A549 (cell line): ENCODE measurements at regions not wholly inside any gene's neighbourhood (a gene's known extent, or its start where the extent isn't known, plus 50 kb on each side); places are given as distances from the start of the nearest gene placed in this dataset.

Experiments used
- ATAC-seq, 2 experiments: fragments of 200-7000 bp in 1 of 2; fragments of >200 bp in 1 of 2; cut with Nextera tagmentation in 1 of 2; cut with Tn5 transposase in 1 of 2; 3 replicates each; pipeline versions ENCODE4 v1.8.0 to v1.9.1; 2018 to 2020; ENCODE audit warnings: mild to moderate bottlenecking in 1 of 2, moderate library complexity in 1 of 2
- CTCF ChIA-PET: fragments of 300-600 bp; sonication (Branson Sonifier 250); formaldehyde crosslinking; extraction: SDS; loops from one replicate; lab custom pipeline; 2021; ENCODE audit warnings: antibody characterized with exemption, inconsistent platforms; lab: Yijun Ruan, JAX
- POLR2A ChIA-PET: fragments of 350-600 bp; formaldehyde crosslinking; extraction: SDS; loops from one replicate; lab custom pipeline; 2021; ENCODE audit warnings: antibody characterized with exemption, inconsistent platforms; lab: Yijun Ruan, JAX
- DNase-seq, 2 experiments: peaks; one replicate each; pipeline versions ENCODE4 v3.0.0 to v3.0.0-alpha.2; 2011 to 2016; ENCODE audit warnings: low read depth in 1 of 2, low spot score in 1 of 2
- FAIRE-seq: peaks from 2 replicates; lab custom pipeline; 2011; peaks lifted over from hg19 to GRCh38; lab: Jason Lieb, UNC
- H3K27ac ChIP-seq, 2 experiments: fragments of >200 bp; sonication (Bioruptor Twin); formaldehyde crosslinking; 3 replicates each; pipeline ENCODE4 v1.5.1; 2016 to 2017
- H3K4me1 ChIP-seq: fragments of >200 bp; sonication (Bioruptor Twin); formaldehyde crosslinking; 3 replicates; pipeline ENCODE4 v1.6.1; 2016
- H3K4me2 ChIP-seq: fragments of >200 bp; sonication (Bioruptor Twin); formaldehyde crosslinking; 3 replicates; pipeline ENCODE4 v1.6.1; 2016
- H3K4me3 ChIP-seq: fragments of >200 bp; sonication (Bioruptor Twin); formaldehyde crosslinking; 3 replicates; pipeline ENCODE4 v1.5.1; 2016
- H3K9me3 ChIP-seq: fragments of >200 bp; sonication (Bioruptor Twin); formaldehyde crosslinking; 3 replicates; pipeline ENCODE4 v1.6.1; 2016
- ATOH8 ChIP-seq: fragments of 250-450 bp; sonication (Bioruptor Pico); IDR thresholded peaks from 2 replicates; pipeline ENCODE4 v1.5.0; 2020; ENCODE audit warnings: low read depth, mild to moderate bottlenecking, moderate library complexity
- CBX2 ChIP-seq: fragments of 200-600 bp; sonication (generic); IDR thresholded peaks from 2 replicates; pipeline ENCODE4 v1.6.1; 2016; ENCODE audit warnings: low read depth, mild to moderate bottlenecking, borderline replicate concordance
- CBX8 ChIP-seq: fragments of 200-600 bp; sonication (generic); IDR thresholded peaks from 2 replicates; pipeline ENCODE4 v1.6.1; 2016
- CHD4 ChIP-seq: fragments of 200-600 bp; sonication (generic); IDR thresholded peaks from 2 replicates; pipeline ENCODE4 v1.6.1; 2016; ENCODE audit warnings: antibody characterized with exemption, mild to moderate bottlenecking, borderline replicate concordance
- EHF ChIP-seq: fragments of 250-450 bp; sonication (Bioruptor Pico); IDR thresholded peaks from 2 replicates; pipeline ENCODE4 v1.5.0; 2020; ENCODE audit warnings: mild to moderate bottlenecking
- FOSB ChIP-seq: fragments of 250-450 bp; sonication (Bioruptor Pico); IDR thresholded peaks from 2 replicates; pipeline ENCODE4 v1.5.0; 2020; ENCODE audit warnings: mild to moderate bottlenecking, moderate library complexity
- GATA3 ChIP-seq: IDR thresholded peaks from 2 replicates; pipeline ENCODE4 v1.6.1; 2012; ENCODE audit warnings: borderline replicate concordance
- HOXB13 ChIP-seq: fragments of 250-450 bp; sonication (Bioruptor Pico); IDR thresholded peaks from 2 replicates; pipeline ENCODE4 v1.5.0; 2020; ENCODE audit warnings: low read depth, mild to moderate bottlenecking, moderate library complexity
- JUN ChIP-seq, 2 experiments: fragments of >200 bp; sonication (Bioruptor Twin); formaldehyde crosslinking; IDR thresholded peaks; 2 replicates in 1 of 2; 3 replicates in 1 of 2; pipeline ENCODE4 v1.6.1; 2016 to 2017
- KDM5A ChIP-seq: fragments of 200-600 bp; sonication (generic); IDR thresholded peaks from 2 replicates; pipeline ENCODE4 v1.6.1; 2016; ENCODE audit warnings: antibody characterized with exemption, mild to moderate bottlenecking
- MAFK ChIP-seq: fragments of 450-650 bp; IDR thresholded peaks from 2 replicates; pipeline ENCODE4 v1.6.1; 2014; ENCODE audit not compliant: partially characterized antibody
- NR3C1 ChIP-seq: fragments of >200 bp; sonication (Bioruptor Twin); formaldehyde crosslinking; IDR thresholded peaks from 3 replicates; pipeline ENCODE4 v1.6.1; 2017
- PHF8 ChIP-seq: fragments of 200-600 bp; sonication (generic); IDR thresholded peaks from 2 replicates; pipeline ENCODE4 v1.6.1; 2016; ENCODE audit warnings: low read depth, mild to moderate bottlenecking, antibody characterized with exemption, moderate library complexity, borderline replicate concordance
- POLR2A ChIP-seq: IDR thresholded peaks from 2 replicates; pipeline ENCODE4 v1.6.1; 2012; ENCODE audit warnings: mild to moderate bottlenecking, low read length
- RARB ChIP-seq: fragments of 250-450 bp; sonication (Bioruptor Pico); IDR thresholded peaks from 2 replicates; pipeline ENCODE4 v1.8.0; 2021; ENCODE audit warnings: mild to moderate bottlenecking, moderate library complexity
- SMC3 ChIP-seq: fragments of >200 bp; sonication (Bioruptor Twin); formaldehyde crosslinking; IDR thresholded peaks from 3 replicates; pipeline ENCODE4 v1.6.1; 2018; ENCODE audit warnings: inconsistent platforms
- SREBF2 ChIP-seq: fragments of 450-650 bp; IDR thresholded peaks from 2 replicates; pipeline ENCODE4 v1.6.1; 2014; ENCODE audit warnings: mild to moderate bottlenecking, moderate library complexity
- TP53 ChIP-seq: fragments of 250-450 bp; sonication (Bioruptor Pico); IDR thresholded peaks from 2 replicates; pipeline ENCODE4 v1.5.0; 2021; ENCODE audit warnings: mild to moderate bottlenecking, moderate library complexity
- USF2 ChIP-seq: fragments of 450-650 bp; IDR thresholded peaks from 2 replicates; pipeline ENCODE4 v1.6.1; 2014; ENCODE audit warnings: antibody characterized with exemption
- ZC3H11A ChIP-seq: fragments of 450-650 bp; IDR thresholded peaks from 2 replicates; pipeline ENCODE4 v1.6.1; 2014; ENCODE audit warnings: antibody characterized with exemption, mild to moderate bottlenecking
- ZFP36 ChIP-seq: fragments of 450-650 bp; IDR thresholded peaks from 2 replicates; pipeline ENCODE4 v1.6.1; 2014; ENCODE audit warnings: borderline replicate concordance; ENCODE audit not compliant: partially characterized antibody
- WGBS: methylation state at CpG from one replicate; pipeline ENCODE4 v1.1.6; 2017; ENCODE audit errors: missing lambda C conversion rate; 5-methylcytosine and 5-hydroxymethylcytosine counted together
- TF ChIP-seq, protein P1 (sequence below): fragments of 250-450 bp; sonication (Bioruptor Pico); IDR thresholded peaks from 2 replicates; pipeline ENCODE4 v1.5.0; 2021; ENCODE audit warnings: mild to moderate bottlenecking, moderate library complexity, borderline replicate concordance
- TF ChIP-seq, protein P2 (sequence below): fragments of >200 bp; sonication (Bioruptor Twin); formaldehyde crosslinking; IDR thresholded peaks from 3 replicates; pipeline ENCODE4 v1.6.1; 2016
- TF ChIP-seq, protein P3 (sequence below): IDR thresholded peaks from 2 replicates; pipeline ENCODE4 v1.6.1; 2012

DNA sequence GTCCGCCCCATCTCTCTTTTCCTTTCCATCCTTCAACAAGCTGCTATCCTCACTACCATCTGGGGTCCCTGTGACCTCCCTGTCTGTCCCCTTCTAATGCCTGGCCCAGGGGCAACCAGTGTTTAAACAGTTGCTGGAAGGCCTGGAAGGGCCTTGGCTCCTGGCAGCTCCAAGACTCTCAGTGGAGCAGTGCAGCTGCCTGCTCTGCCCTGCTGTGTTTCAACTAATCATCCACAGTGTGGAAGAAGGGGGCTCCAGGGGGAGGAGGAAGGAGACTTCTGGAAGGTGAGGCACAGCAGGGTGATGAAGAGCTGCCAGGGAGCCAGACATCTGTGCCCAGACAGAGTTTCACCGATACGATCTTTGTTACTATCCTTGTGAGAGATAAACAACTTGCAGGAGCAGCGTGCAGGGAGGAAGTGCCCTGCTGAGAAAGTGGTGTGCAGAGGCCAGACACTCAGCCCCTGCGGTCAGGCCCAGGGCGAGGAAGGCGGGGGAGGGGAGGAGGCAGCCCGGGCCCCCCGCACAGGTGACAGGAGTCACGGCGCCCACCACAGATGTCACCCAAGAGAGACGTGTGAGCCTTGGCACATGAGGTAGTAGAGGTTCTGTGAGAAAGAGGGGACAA is 1061.8 kb downstream of the BCL11B start:
- H3K4me2 ChIP-seq, result no peak overlapping the region
- TF ChIP-seq KDM5A (no peak), EHF (CRISPR knock-in tag) (no peak), ZFP36 (no peak), FOSB (CRISPR knock-in tag) (no peak), PHF8 (no peak), SMC3 (no peak), CHD4 (no peak), USF2 (no peak), SREBF2 (no peak)
- TF ChIP-seq, protein P1, sequence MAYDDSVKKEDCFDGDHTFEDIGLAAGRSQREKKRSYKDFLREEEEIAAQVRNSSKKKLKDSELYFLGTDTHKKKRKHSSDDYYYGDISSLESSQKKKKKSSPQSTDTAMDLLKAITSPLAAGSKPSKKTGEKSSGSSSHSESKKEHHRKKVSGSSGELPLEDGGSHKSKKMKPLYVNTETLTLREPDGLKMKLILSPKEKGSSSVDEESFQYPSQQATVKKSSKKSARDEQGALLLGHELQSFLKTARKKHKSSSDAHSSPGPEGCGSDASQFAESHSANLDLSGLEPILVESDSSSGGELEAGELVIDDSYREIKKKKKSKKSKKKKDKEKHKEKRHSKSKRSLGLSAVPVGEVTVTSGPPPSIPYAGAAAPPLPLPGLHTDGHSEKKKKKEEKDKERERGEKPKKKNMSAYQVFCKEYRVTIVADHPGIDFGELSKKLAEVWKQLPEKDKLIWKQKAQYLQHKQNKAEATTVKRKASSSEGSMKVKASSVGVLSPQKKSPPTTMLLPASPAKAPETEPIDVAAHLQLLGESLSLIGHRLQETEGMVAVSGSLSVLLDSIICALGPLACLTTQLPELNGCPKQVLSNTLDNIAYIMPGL, result no peak
- TF ChIP-seq, protein P2, sequence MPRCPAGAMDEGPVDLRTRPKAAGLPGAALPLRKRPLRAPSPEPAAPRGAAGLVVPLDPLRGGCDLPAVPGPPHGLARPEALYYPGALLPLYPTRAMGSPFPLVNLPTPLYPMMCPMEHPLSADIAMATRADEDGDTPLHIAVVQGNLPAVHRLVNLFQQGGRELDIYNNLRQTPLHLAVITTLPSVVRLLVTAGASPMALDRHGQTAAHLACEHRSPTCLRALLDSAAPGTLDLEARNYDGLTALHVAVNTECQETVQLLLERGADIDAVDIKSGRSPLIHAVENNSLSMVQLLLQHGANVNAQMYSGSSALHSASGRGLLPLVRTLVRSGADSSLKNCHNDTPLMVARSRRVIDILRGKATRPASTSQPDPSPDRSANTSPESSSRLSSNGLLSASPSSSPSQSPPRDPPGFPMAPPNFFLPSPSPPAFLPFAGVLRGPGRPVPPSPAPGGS, result no peak
- TF ChIP-seq, all 56 proteins: peak for 0
- H3K4me3 ChIP-seq, result no peak overlapping the region
- ChIA-PET CTCF (no interaction called here), POLR2A (no interaction called here)
- no peak for FAIRE-seq
- H3K9me3 ChIP-seq, result no peaks in the 10 kb centered on the region
- H3K4me1 ChIP-seq, result no peaks in the 10 kb centered on the region
- no peak for ATAC-seq
- H3K27ac ChIP-seq, result no peak overlapping the region
- no peak for DNase-seq
- WGBS, result 25% methylated on average over 9 of the region's 12 CpGs

DNA sequence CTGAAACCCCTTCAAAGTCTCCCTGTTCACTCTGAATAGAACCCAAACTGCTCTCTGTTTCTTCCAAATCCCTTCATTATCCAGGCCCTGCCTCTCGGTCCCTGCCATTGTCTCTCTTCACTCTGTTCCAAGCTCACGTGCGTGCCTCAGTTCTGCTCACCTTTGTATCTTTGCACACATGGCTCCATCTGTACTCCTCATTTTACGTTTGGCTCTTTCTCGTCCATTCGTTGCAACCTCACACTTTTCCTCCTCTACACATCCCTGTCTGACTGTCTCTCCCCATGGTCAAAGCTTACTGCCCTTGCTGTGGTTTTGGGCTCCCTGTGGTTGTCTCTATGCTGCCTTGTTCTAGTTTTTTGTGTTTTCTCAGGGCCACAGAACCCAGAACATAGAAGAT is 1054.5 kb downstream of the BCL11B start:
- no peaks in the 10 kb centered on the region for H3K4me1 ChIP-seq
- ATAC-seq (no peak), FAIRE-seq (no peak)

More for the DNA sequence above, 1054.5 kb downstream of the BCL11B start:
- H3K4me2 ChIP-seq, result no peak overlapping the region
- DNase-seq, result no peak
- TF ChIP-seq JUN (IDR thresholded peaks at IDR 0.05) (no peak), ATOH8 (CRISPR knock-in tag) (no peak), KDM5A (no peak), POLR2A (no peak), MAFK (no peak), CBX8 (no peak), NR3C1 (no peak), SREBF2 (no peak), GATA3 (no peak), CBX2 (no peak), HOXB13 (CRISPR knock-in tag) (no peak), ZC3H11A (no peak), TP53 (CRISPR knock-in tag) (no peak), RARB (CRISPR knock-in tag) (no peak)
- TF ChIP-seq, protein P1, result no peak
- TF ChIP-seq, protein P3, sequence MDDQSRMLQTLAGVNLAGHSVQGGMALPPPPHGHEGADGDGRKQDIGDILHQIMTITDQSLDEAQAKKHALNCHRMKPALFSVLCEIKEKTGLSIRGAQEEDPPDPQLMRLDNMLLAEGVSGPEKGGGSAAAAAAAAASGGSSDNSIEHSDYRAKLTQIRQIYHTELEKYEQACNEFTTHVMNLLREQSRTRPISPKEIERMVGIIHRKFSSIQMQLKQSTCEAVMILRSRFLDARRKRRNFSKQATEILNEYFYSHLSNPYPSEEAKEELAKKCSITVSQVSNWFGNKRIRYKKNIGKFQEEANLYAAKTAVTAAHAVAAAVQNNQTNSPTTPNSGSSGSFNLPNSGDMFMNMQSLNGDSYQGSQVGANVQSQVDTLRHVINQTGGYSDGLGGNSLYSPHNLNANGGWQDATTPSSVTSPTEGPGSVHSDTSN, result no peak
- no peaks in the 10 kb centered on the region for H3K9me3 ChIP-seq
- WGBS, result under 1% methylated on average over 6 of the region's 6 CpGs
- ChIA-PET CTCF (no interaction called here), POLR2A (no interaction called here)
- no peak overlapping the region for H3K4me3 ChIP-seq
- no peak overlapping the region for H3K27ac ChIP-seq
